Activated T-cell treated with anti-CD3 and anti-CD28 coated beads, Interleukin-2, amount 50 U/mL, for 24 hours (primary cell): ENCODE measurements at regions not wholly inside any gene's neighbourhood (a gene's known extent, or its start where the extent isn't known, plus 50 kb on each side); places are given as distances from the start of the nearest gene placed in this dataset.
"Not testable (repeated sequence)": the region's sequence is repeated elsewhere in the genome, so short reads cannot be mapped to it uniquely, and the experiment has no call there.

Experiments
- DNase-seq: peaks from one replicate; pipeline ENCODE4 v3.0.0-alpha.2; 2020
- H3K27ac Mint-ChIP-seq: 2 replicates; pipeline ENCODE4 v1.8.0; 2020; ENCODE audit warnings: mild to moderate bottlenecking, mixed read lengths
- H3K27me3 Mint-ChIP-seq: 2 replicates; pipeline ENCODE4 v1.8.0; 2020; ENCODE audit warnings: mixed read lengths
- H3K36me3 Mint-ChIP-seq: 2 replicates; pipeline ENCODE4 v1.8.0; 2020; ENCODE audit warnings: low read depth, mixed read lengths
- H3K4me1 Mint-ChIP-seq: 2 replicates; pipeline ENCODE4 v1.8.0; 2020; ENCODE audit warnings: low read depth, mixed read lengths
- H3K4me3 Mint-ChIP-seq: 2 replicates; pipeline ENCODE4 v1.8.0; 2020; ENCODE audit warnings: mild to moderate bottlenecking, moderate library complexity, mixed read lengths
- H3K9me3 Mint-ChIP-seq: 2 replicates; pipeline ENCODE4 v1.8.0; 2020; ENCODE audit warnings: mixed read lengths

DNA sequence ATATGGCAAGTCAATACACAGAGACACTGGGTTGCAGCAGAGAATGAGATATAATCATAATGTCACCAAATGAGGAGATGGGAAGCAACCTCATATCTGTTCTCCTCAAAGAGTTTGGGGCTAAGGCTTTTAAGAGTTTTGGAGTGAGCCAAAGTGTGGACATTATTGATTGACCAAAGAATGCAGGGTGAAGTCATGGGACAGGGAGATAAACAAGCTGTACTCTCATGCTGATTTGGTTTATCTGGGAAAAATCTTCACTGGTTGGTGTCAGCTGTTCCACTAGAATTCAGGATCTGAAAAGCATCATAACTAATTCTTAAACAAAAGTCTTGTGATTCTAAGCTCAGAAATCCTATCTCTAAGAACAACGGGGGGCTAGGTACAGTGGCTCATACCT, 585.9 kb upstream of the NRP1 start:
- no peaks in the 10 kb centered on the region for H3K9me3 Mint-ChIP-seq
- peaks cover 6% of the 10 kb centered on the region for H3K4me1 Mint-ChIP-seq
- DNase-seq = no peak

DNA sequence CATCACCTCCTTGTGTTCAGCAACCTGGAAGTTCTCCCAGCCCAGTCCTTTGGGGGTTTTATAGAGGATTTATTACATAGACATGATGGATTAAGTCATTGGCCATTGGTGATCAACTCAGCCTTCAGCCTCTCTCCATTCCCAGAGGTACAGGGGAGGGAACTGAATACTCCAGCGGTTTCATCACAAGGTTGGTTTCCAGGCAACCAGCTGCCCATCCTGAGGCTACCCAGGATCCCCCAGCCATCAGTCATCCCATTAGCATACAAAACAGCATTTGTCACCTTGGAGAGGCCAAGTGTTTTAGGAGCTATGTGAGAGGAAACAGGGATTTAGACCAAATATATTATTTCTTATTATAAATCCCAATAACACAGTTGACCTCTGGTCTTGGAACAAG, 584.8 kb upstream of the NRP1 start:
- no peak overlapping the region for H3K4me3 Mint-ChIP-seq
- no peak for DNase-seq
- H3K27ac Mint-ChIP-seq = no peak overlapping the region
- peaks cover 40% of the 10 kb centered on the region for H3K27me3 Mint-ChIP-seq
- peaks cover 6% of the 10 kb centered on the region for H3K4me1 Mint-ChIP-seq
- no peaks in the 10 kb centered on the region for H3K9me3 Mint-ChIP-seq
- no peaks in the 10 kb centered on the region for H3K36me3 Mint-ChIP-seq

More for the DNA sequence above, 585.9 kb upstream of the NRP1 start:
- Mint-ChIP-seq H3K36me3 (no peaks in the 10 kb centered on the region), H3K4me3 (no peak overlapping the region), H3K27me3 (peaks cover 40% of the 10 kb centered on the region), H3K27ac (no peak overlapping the region)

DNA sequence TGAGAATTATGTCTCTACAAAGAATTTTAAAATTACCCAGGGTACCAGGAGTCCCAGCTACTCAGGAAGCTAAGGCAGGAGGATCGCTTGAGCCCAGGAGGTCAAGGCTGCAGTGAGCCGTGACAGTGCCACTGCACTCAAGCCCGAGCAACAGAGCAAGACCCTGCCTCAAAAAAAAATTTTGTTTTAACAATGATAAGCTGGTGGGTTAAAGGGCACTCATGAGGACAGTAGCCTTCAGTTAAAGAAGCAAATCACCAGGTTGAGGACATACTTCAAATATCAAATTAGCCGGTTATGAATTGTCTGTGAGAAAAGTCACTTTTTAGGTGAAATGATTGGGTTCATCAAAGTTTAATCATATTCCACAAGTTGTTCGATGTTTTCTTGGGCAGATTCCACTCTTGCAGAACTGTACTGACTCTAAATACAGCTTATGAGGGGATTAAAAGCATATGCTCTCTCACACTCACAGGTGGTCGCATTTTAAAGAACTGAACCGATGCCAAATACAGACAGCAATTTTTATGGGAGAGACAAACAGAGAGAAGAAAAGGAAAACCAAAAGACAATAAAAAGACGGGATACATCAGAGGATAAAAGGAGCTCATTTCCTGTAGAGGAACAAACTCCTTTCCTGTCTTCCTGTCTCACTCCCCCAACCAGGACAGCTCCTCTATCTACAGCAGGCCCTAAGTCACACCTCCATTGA, 582.8 kb upstream of the NRP1 start:
- Mint-ChIP-seq H3K4me3 (no peak overlapping the region), H3K4me1 (peaks cover 5% of the 10 kb centered on the region), H3K36me3 (no peaks in the 10 kb centered on the region), H3K27ac (no peak overlapping the region), H3K27me3 (peaks cover 38% of the 10 kb centered on the region), H3K9me3 (no peaks in the 10 kb centered on the region)
- DNase-seq = no peak

DNA sequence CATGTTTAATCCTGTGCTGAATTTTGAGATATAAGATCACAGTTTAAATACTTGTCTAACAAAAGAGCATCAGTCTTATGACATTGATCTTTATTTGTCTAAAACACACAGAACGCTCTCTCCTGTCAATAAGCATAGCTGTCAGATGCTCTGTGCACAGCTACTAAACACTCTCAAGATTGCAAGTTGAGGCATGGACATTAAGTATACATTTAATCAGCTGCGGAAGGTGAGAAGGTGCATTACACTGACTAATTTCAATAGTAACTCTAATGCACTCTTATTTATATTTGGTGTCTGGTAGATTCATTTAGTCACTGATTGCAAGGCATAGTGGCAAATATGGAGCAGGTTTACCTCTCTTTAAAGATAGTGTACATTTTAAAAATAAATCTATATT, 580.3 kb upstream of the NRP1 start:
- H3K27me3 Mint-ChIP-seq = peaks cover 36% of the 10 kb centered on the region
- no peaks in the 10 kb centered on the region for H3K4me1 Mint-ChIP-seq
- H3K27ac Mint-ChIP-seq = no peak overlapping the region
- no peak overlapping the region for H3K4me3 Mint-ChIP-seq
- H3K9me3 Mint-ChIP-seq = no peaks in the 10 kb centered on the region
- H3K36me3 Mint-ChIP-seq = no peaks in the 10 kb centered on the region
- DNase-seq = no peak

DNA sequence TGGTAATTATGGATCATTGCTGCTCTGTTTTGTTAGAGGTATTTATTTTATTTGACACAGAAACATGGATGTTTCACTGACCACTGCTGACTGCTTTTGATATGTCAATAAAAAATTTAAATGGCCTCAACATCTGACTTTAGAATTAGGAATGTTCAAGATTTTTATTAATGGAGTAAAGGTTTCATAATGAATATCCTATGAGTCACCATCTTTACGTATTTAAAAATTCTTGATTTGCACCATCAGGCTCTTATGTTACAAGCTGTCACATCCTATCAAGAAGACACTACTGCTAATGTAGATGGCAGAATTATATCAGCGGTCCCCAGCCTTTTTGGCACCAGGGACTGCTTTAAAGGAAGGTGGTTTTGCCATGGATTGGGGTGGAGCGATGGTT, 578.7 kb upstream of the NRP1 start:
- Mint-ChIP-seq H3K4me1 (no peaks in the 10 kb centered on the region), H3K9me3 (no peaks in the 10 kb centered on the region), H3K27me3 (peaks cover 36% of the 10 kb centered on the region), H3K4me3 (no peak overlapping the region), H3K36me3 (no peaks in the 10 kb centered on the region), H3K27ac (no peak overlapping the region)
- no peak for DNase-seq

DNA sequence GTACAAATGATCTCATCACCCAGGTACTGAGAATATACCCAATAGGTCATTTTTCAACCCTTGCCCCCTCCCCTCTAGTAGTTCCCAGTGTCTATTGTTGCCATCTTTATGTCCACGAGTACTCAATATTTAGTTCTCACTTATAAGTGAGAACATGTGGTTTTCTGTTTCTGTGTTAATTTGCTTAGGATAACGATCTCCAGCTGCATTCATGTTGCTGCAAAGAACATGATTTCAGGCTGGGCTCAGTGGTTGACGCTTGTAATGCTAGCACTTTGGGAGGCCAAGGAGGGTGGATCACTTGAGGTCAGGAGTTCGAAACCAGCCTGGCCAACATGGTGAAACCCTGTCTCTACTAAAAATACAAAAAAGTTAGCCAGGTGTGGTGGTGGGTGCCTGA, 575.0 kb upstream of the NRP1 start:
- not testable (repeated sequence) for H3K36me3 Mint-ChIP-seq, DNase-seq, H3K9me3 Mint-ChIP-seq, H3K4me1 Mint-ChIP-seq, H3K27ac Mint-ChIP-seq, H3K4me3 Mint-ChIP-seq
- H3K27me3 Mint-ChIP-seq = peaks cover 24% of the 10 kb centered on the region

DNA sequence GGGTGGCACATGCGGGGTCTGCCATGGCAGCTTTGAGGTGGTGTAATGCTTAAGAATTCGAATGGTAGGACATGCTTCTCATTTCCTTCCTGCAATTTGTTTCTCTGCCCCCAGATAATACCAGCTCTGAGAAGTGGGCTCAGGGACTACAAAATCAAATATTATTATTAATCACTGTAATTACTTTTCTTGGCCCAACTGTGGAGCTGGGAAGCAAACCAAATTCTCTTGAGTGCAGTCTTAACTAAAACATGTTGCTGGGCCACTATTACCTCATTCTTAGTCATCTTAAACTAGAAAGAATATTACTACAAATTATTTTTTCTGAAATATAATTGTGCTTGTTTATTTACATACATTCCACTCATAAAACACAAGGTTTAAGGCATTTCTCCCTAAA, 566.7 kb upstream of the NRP1 start:
- Mint-ChIP-seq H3K4me3 (no peak overlapping the region), H3K27ac (no peak overlapping the region), H3K27me3 (peaks cover 16% of the 10 kb centered on the region), H3K9me3 (peaks cover 4% of the 10 kb centered on the region), H3K4me1 (no peaks in the 10 kb centered on the region), H3K36me3 (no peaks in the 10 kb centered on the region)
- no peak for DNase-seq

DNA sequence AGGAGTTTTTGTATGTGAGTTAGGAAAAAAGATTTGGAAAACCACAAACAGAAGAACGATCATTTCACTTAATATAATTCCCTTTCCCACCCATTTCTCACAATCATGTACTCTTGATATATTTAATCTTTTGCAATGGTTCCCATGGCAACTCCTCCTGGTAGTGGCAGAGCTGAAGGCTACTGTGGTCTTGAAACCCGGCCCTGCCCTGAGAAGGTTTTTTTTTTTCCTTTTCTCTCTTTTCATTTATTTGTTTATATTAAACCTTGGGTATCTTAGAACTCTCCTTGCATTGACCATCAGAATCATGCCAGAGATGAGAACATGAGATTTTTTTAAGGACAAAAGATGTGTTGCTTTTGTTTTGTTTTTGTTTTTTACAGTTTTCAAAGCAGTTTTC, 566.1 kb upstream of the NRP1 start:
- Mint-ChIP-seq H3K9me3 (peaks cover 4% of the 10 kb centered on the region), H3K4me1 (no peaks in the 10 kb centered on the region)
- DNase-seq = no peak

DNA sequence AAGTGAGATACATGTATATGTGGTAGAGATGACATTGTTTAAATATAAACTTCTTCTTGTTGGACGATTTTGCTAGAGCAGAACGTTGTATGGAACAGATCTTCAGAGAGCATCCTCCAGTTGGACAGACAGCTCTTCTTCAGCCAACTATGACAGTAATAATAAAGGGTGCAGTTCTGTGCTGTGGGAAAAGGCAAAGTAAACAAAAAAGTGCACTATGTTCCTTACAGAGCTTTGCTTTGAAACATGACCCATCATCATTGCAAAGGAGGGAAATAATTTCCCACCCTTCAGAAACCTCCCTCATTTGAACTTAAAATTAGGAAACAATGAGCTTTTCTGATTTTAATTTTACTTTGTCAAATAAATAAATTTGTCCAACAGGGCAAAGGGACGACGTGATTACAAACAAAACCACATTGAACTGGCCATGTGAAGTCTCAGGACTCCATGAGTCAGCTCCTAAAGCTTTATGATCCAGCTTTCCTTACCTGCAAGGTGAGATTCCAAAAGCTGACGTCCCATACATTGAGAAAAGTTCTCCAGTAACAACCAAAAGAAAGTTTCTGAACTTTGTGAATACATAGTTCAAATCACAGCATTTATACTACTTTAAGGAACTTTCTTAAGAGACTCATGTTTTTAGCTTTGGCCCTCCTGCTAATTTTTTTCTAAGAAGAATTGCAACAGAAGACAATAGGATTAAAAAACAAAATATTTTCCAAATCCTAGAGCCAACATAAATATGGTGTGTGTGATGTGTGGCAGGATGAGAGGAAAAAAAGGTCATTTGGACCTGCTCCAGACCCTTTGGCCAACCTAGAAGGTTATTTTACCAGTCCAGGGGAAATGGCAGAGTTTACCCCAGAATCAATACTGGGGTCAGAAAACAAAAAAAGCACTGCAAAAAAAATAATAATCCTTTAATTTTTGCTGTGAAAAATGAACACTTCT, 565.4 kb upstream of the NRP1 start:
- Mint-ChIP-seq H3K4me3 (no peak overlapping the region), H3K27ac (no peak overlapping the region), H3K27me3 (peaks cover 21% of the 10 kb centered on the region), H3K36me3 (no peaks in the 10 kb centered on the region), H3K9me3 (peaks cover 4% of the 10 kb centered on the region), H3K4me1 (no peaks in the 10 kb centered on the region)
- no peak for DNase-seq

More for the DNA sequence above, 566.1 kb upstream of the NRP1 start:
- Mint-ChIP-seq H3K27ac (no peak overlapping the region), H3K36me3 (no peaks in the 10 kb centered on the region), H3K4me3 (no peak overlapping the region), H3K27me3 (peaks cover 16% of the 10 kb centered on the region)

DNA sequence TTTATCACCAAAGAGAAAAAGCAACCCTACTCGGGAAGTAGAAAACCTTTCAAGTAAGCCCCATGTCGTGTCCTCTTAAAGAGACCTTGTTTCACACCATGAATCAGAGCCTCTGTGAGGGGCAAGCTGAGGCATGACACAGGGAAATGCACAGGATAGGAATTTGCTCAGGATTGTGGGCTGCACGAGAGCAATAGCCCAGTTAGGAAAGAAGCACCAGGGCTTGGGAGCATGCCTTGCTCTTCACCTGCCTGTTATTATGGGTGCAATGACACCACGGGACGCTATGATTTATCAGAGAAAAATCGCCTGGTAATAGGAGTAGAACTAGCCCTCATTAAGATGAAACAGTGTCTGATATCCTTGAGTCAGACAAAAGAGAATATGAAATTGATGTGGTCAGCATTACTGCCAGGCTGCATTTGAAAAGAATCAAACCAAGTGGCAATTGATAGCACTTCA, 562.9 kb upstream of the NRP1 start:
- DNase-seq = no peak
- Mint-ChIP-seq H3K9me3 (peaks cover 4% of the 10 kb centered on the region), H3K27ac (no peak overlapping the region)

DNA sequence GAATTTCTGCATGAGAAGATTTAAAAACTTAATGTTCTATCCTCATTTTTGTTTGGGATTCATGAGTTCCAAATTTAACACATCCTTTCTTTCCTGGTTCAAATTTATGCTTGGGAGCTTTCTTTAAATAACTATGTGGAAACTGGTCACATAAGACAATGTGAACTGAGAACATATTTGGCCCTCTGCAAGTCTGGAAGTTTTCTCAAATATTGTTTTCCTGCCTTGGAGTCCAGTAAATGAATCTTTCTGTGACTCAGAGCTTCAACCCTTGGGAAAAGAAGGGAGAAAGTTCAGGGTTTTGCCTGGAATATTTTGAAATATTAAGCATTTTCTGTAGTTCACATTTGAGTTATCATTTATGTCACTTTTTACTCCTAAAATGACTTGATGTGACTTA, 559.0 kb upstream of the NRP1 start:
- no peaks in the 10 kb centered on the region for H3K36me3 Mint-ChIP-seq
- DNase-seq = no peak
- H3K9me3 Mint-ChIP-seq = peaks cover 2% of the 10 kb centered on the region

More for the DNA sequence above, 562.9 kb upstream of the NRP1 start:
- H3K27me3 Mint-ChIP-seq = peaks cover 21% of the 10 kb centered on the region
- H3K36me3 Mint-ChIP-seq = no peaks in the 10 kb centered on the region
- H3K4me3 Mint-ChIP-seq = no peak overlapping the region
- H3K4me1 Mint-ChIP-seq = no peaks in the 10 kb centered on the region

DNA sequence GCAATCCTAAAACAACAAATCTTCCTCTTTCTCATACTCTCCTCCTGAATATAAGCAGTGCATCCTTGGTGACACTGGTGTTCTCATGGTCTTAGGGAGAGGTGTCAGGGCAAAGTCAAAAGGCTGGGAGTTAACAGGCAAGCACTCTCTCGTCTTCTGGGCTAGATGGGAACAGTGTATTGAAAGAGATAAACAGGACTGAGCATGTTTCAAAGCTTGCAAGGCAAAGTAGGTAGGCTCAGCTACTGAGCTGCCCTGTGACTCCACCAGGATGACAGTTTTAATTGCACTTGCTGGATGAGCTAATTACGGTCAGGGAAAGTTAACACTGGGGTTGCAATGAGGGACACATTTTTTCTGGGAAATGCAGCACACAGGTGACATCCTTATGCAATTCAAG, 554.9 kb upstream of the NRP1 start:
- Mint-ChIP-seq H3K27ac (no peak overlapping the region), H3K27me3 (no peaks in the 10 kb centered on the region), H3K36me3 (no peaks in the 10 kb centered on the region), H3K4me3 (no peak overlapping the region), H3K4me1 (no peaks in the 10 kb centered on the region), H3K9me3 (no peaks in the 10 kb centered on the region)
- no peak for DNase-seq

More for the DNA sequence above, 559.0 kb upstream of the NRP1 start:
- no peak overlapping the region for H3K4me3 Mint-ChIP-seq
- no peak overlapping the region for H3K27ac Mint-ChIP-seq
- H3K27me3 Mint-ChIP-seq = peaks cover 13% of the 10 kb centered on the region
- no peaks in the 10 kb centered on the region for H3K4me1 Mint-ChIP-seq

DNA sequence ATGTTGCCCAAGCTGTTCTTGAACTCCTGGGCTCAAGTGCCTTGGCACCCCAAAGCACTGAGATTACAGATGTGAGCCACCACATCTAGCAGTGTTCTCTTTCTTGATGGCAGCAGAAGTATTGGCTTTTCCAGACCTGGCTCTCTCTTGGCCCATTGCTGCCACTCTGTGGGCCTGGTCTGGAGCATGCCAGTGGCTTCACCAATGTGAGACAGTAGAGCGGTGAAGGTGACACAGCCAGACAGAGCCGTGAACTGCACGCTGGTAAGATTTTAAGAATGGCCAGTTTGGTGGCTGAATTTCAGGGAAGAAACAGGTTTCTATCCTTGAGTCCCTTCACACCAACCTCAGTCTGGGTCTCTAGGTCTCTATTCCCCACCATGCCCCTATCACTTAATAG, 552.7 kb upstream of the NRP1 start:
- Mint-ChIP-seq H3K36me3 (no peaks in the 10 kb centered on the region), H3K27ac (no peak overlapping the region), H3K27me3 (no peaks in the 10 kb centered on the region), H3K9me3 (no peaks in the 10 kb centered on the region), H3K4me1 (no peaks in the 10 kb centered on the region), H3K4me3 (no peak overlapping the region)
- DNase-seq = no peak

DNA sequence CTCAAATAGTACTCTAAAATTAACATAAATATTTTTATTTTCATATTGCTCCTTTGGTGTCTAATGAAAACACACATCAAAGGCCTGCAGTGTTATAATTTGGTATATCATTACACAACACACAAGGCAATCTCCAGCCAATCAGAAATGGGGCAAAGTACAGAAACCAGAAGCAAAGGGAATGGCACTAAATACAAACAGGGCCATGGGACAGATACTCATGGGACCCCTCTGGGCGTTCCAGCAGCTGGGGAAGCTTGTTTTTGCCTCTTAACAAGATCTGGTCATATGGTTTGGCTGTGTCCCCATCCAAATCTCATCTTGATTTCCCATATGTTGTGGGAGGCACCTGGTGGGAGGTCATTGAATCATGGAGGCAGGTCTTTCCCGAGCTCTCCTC, 551.8 kb upstream of the NRP1 start:
- Mint-ChIP-seq H3K4me1 (no peaks in the 10 kb centered on the region), H3K36me3 (no peaks in the 10 kb centered on the region), H3K9me3 (no peaks in the 10 kb centered on the region), H3K4me3 (no peak overlapping the region), H3K27ac (no peak overlapping the region), H3K27me3 (peaks cover 4% of the 10 kb centered on the region)
- DNase-seq = no peak

DNA sequence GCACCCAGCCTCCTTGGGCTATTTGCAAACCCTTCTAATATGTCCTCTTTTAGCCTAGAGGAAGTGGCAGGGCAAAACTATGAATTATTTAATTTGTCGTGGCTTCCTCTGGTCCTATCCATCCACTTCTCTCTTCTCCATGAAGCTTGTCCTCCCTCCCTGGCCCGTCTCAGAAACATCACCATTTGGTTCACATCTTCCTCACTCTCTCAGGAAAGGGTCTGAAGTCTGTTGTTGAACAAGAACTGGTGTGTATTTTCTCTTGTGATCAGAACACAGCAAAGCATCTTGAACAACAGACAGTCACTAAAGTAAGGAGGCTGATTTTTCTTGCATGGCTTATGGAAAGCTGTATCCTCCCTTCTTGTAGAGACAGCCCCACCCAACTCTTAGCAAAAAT, 550.1 kb upstream of the NRP1 start:
- H3K27me3 Mint-ChIP-seq = peaks cover 7% of the 10 kb centered on the region
- H3K9me3 Mint-ChIP-seq = no peaks in the 10 kb centered on the region

More for the DNA sequence above, 550.1 kb upstream of the NRP1 start:
- no peak overlapping the region for H3K27ac Mint-ChIP-seq
- no peaks in the 10 kb centered on the region for H3K36me3 Mint-ChIP-seq
- DNase-seq = no peak
- no peaks in the 10 kb centered on the region for H3K4me1 Mint-ChIP-seq
- no peak overlapping the region for H3K4me3 Mint-ChIP-seq
